ENCODE measurements at regions not wholly inside any gene's neighbourhood (a gene's known extent, or its start where the extent isn't known, plus 50 kb on each side); places are given as distances from the start of the nearest gene placed in this dataset.

DNA sequence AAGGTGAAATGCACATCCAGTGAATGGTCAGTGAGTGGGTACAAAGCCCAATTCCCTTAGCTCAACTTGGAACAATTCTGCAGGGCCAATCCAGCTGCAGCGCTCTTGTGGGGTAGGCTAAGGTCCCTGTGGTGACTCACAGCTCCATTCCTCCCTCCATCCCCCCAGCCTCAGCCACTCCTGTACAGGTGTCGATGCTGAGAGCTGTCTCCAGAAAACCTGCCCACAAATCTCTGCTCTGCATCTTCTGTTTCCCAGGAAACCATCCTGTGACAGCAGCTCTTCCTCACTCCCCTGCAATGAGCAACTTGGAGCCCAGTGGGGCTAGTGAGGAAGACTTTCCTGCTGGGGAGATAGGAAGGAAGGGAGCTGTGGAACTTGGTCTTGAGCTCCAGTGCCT lies 244.7 kb upstream of the GPR26 start:
- no peak for DNase-seq

DNA sequence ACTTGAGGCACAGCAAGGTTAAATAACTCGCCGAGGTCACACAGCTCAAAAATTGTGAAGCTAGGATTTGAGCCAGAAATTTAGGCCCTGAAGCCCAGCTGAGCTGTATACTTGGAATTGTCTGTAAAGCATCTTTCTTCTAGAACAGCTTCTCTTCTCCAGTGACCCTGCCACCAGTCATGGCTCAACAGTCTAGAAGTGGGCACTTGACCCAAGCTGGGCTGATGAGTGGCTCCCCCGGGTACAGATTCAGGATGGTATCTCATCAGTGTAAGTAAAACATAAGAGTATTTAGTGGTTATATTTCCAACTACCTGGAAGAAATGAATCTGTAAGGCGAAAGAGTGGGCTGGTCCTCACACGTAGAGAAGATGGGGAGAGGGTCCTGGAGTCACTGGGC lies 243.9 kb upstream of the GPR26 start:
- DNase-seq = no peak

DNA sequence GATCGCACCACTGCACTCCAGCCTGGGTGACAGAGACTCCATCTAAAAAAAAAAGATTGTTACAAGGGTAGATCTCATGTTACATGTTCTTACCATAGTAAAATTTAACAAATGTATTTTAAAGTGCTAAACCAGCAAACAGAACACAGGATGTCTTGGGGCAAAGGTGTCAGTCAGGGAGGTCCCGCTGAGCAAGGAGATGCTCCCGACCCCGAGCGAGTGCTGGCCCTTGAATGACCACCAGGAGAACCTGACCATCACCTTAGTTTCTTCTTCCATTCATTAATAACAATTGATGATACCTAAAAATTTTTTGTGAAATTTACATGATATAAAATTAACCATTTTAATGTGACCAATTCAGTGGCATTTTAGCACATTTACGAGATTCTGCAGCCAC lies 241.6 kb upstream of the GPR26 start:
- no peak for DNase-seq

DNA sequence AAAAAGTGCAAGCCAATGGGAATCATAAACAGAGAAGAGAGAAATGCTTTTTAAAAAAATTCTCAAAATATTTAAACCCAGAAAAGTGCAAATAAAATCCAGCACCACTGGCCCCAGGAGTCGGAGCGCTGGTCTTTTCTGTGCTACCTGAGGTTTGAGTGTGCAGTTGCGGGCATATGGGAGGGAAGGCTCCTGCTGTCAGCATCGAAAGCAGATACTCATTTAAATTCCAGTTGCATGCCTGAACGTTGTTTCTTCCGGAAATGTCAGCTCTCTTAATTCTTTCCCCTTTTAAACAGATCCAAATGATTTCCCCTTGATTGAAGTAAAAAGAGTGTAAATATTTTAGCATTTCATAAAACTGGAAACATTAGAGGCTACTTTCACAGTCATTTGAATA lies 240.5 kb upstream of the GPR26 start:
- no peak for DNase-seq

DNA sequence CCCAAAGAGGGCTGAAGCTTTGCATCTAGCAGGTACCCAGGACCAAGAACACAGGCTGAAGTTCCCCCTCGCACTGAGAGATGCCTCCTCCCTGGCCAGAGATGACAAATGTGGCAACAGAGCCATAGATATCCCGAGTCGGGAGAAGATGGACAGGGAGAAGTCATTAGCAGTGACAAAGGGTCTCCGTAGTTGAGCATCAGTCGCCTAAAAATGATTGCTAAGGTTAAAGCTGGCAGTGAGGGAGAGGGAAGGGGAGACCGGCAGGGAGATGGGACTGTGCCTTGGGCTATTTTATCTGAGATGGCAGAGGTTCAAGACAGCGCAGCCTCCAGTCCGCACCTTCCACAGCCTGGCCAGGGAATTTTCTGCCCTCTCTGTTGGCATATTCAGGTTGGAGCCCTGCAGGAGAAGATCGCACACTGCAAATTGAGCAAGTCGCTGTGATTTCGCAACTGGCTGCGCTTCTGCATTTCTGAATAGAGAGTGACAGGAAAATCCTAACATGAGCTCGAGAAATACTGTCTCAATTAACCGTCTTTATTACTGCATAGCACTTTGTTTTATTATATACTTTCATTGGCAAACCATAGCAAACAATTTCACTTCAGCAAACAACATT lies 238.9 kb upstream of the GPR26 start:
- no peak for DNase-seq

DNA sequence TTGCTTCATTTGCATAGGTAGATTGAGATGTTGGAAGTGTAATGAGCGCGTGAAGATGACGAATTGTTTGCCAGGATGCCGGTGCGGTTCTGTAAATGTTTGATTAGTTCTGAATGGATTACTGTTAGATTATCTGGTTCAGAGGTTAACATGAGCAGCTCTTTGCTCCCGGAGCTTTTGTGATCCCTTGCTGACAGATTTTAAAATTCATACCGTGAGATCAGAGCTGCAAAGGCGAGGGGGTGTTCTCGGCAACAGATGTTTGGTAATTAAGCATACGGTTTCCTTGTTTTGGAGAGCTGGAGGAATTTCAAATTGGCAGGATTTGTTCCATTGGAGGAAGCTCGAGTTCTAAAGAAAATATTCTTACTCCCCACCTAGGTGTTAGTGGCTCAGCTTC lies 237.8 kb upstream of the GPR26 start:
- DNase-seq = no peak

DNA sequence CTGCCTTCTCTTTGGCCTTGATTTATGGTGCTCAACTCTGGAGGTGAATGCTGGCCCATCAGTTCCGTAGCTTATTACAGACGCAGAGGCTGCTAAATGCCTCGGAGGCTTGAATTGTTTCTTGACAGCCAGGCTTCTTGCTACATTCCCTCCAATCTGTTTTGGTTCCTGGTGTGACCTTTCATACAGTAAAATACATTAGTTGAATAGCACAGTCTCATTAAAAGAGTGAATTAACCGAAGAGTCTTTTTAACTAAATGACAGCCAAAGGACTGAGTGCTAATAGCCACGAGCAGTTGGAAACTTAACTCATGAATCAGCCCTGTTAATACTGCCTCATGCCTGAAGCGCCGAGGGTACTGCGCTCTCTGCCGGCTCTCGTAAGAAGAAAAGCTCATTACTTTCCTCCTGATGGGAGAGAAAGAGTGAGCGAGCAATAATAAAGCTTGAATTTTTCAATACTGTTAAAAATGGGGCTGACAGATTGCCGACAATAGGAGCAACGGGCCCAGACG lies 236.4 kb upstream of the GPR26 start:
- DNase-seq = no peak

DNA sequence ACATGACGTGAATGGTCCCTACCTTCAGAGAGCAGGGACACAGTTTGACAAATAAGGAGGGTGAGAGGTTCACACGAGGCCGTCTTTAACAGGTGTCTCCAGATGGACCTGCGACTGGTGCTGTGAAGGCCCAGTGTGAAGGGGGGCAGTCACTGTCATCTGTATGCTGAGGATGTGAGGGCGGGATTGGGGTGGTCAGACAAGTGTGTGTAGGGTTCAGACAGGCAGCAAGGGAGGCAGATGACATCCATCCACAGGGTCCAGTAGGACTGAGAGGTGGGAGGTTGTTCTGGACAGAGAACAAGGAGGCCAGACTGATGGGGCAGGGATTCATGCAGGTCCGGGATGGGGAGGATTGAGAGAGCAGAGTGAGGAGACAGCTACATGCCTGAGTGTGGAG lies 232.6 kb upstream of the GPR26 start:
- no peak for DNase-seq

DNA sequence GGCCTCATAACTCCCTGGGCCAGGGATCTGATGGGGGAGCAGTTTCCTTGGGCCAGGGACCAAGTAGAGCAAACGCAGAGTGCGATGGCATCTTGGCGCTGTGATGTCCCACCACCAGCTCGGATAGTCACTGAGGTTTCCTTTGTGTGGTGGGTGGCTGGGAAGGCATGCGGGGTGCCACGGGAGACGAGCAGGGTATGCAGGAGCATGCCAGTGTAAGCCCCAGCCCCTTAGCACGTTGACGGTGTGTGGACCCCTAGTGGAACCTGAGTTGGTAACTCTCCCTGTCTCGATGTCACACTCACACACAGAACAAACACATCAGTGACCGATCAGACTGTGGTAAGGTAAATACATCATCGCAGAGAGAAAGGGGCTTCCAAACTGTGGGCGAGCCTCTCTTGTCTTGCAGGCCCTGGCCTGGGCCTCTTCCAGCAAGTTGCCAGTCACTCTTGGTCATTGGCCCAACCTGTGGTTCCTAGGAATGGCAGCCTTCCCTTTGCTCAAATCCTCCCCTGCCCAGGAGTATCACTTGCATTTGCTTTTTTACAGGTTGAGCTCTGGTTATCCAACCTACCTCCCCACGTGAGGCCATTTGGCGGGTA lies 231.6 kb upstream of the GPR26 start:
- DNase-seq = no peak

DNA sequence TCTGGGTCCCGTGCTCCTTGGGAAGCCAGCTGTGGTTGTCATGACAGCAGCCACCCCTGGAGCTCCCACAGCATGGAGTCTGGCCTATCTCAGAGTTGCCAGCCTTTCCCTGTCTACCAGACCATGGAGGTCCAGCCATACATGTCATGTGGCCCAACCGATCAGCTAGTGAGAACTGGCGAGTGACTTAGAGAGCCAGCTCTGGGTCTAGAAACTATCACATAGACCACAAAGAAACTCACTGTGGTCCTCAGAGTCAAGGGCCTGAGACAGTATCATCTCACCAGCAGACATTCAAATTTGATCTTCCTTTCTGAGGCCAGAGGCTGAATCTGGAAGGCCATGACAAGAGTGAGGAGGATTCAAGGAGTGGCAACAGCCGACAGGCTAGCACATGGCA lies 223.3 kb upstream of the GPR26 start:
- DNase-seq = no peak

DNA sequence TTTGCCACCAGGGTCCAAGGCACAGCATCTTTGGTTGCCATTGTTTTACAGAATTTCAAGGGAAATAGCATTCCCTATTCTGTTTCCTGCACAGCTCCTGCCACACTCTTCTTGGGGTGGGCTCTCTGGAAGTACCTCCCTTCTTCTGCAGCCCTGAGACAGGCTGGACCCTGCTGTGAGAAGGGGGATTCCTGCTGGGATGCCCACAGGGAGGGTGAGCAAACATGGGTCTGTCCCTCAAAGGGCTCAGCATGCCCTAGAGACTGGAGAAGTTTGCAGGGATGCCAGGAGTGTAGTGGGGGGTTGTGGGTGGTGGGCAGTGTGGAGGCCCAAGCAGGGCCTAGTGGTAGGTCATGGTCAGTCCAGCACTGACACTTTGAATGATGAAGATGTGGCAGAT lies 222.2 kb upstream of the GPR26 start:
- DNase-seq = no peak

DNA sequence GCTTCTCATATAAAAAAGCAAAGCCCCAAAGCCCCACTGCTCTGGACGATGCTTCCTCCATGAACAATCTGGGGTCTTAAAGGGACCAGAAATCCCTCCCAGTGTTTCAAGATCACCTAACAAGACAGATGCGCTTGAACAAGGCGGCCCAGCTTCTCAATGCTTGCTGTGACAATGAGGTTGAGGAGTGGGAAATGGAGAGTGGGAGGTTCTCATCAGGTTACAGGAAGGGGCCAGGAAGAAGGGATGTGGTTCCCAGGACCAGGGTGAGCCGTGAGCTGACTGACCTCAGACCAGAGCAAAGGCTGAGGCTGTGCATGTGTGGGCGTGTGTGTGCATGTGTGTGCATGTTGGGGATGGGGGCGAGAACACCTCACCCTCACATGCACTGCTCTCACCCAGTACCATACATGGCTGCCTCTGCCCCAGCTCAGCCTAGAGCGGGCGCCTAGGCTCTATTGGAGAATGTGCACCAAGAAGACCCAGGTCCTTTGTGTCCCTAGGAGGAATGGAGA lies 220.8 kb upstream of the GPR26 start:
- DNase-seq = no peak

DNA sequence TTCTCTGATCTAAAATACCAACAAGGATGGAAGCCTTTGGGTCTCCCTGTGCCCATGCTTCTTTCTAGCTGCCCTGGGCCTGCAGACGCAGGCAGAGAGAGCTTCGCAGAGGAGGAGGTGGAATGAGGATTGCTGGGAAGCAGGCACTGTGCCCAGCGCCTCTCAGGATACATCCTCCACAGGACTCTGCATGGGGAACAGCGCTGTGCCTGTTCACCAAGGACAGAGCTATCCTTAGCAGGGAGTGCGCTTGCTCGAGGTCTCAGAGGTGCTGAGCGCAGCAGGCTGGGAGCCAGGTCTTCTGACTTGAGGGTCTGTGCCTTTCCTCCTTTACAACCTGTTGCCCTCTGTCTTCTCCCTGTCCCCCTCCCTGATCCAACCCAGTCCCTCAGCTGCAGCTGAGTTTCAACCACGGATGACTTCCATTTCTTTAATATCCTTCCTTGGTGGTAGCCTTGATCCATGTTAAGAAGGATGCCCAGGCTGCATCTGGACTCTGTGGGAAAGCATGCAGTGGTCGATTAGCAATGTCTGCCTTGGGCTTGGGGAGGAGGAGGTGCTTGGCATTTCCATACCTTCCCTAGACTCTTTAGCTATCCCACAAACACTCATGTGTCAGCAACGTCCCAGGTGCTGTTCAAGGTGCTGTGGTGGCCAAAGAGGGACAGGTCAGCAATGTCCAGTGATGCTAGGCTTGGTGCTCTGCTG lies 219.6 kb upstream of the GPR26 start:
- no peak for DNase-seq

DNA sequence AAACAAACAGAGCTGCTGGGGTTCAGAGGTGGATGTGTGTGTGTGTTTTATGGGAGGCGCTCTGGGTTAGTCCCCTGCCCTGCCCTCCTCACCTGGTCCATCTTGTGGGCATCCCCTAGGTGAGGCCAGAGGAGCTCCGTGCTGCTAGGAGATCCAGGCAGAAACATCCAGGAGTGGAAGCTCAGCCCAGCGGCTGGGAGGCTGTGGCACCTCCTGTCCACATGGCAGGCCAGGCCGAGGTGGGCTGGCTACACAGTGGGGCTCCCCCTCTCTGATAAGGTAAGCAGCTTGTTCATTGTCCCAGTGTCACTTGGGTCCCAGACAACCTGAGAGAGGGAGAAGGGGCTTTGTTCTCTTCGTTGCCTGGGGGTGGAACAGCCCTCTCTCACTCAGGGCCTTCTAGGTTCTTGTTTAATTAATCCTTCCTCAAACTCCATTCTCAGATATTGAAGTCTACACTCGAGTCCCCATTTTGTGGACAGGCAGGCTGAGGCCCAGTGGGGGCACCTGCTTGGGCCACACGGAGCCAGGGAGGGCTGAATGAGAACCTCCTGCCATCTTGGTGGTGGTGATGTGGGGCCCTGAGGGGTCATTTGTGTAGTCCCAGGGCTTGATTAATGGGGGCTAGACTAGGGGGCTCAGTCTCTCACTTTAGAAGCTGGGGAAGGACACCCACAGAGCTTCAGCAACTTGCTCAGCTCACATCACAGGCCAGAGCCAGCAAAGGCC lies 216.8 kb upstream of the GPR26 start:
- no peak for DNase-seq

DNA sequence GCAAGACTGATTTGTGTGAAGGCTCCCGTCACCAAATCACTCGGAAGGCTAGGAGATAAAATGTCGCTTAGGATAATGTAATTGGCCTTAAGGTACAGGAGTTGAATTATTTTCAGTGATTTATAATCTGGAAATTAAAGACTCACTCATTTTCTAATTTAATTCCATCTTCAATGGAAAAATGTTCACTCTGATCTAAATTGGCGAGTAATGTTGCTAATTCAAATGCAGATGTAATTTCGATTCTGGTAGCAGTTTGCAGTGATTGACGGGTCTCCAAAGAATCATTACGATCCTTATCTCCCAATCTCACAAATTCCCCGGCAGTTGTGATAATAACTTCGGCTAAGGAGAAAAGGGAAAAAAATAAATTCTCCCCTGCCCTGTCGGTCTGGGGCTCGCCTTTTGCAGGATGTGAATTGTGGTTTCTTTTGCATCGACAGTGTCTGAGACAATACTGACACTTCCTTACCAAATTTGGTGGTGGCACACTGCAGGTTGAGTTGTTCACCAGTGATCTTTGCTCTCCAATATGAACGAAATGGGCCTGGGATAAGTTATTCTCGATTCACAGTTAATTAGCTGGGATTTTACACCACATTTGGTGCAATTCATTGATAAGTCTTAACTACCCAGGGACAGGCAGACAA lies 215.1 kb upstream of the GPR26 start:
- no peak for DNase-seq

DNA sequence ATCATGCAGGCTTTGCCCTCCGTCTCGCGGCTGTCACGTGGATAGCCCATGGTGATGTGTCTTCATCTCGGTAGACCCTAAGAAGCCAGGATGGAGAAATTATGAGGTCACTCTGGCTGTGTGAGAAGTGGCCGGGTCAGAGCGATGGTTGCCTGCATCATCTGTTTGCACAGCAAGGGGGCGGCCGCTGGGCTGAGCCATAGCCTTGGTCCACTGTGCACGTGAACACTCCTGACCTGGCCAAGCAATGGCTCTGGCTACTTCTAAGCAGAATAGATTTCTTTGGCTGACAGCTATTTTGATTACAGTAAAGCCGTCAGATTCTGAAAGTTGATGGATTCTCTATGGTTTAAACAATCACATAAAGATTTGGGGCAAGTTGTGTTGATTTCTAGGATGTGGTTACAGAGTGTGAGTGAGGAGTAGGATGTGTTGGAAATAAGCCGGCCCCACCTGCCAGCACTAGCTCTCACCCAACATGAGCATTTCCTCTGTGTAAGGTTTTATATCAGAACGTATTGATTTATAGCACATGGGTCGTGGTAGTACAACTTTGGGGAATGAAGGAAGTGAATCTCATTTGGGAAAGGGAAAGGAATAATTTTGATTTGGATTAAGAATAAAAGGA lies 214.4 kb upstream of the GPR26 start:
- DNase-seq = no peak

DNA sequence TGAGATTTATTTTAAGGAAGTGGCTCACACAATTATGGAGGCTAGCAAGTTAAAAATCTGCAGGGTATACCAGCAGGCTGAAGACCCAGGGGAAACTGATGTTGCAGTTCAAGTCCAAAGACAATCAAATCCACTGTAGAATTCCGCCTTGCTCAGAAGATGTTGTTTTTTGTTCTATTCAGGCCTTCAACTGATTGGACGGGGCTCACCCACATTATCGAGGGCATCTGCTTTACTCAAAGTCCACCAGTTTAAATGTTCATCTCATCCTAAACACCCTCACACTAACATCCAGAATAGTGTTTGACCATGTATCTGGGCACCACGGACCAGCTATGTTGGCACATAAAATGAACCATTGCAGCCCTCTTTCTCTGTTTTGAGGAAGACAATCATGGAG lies 211.2 kb upstream of the GPR26 start:
- no peak for DNase-seq

DNA sequence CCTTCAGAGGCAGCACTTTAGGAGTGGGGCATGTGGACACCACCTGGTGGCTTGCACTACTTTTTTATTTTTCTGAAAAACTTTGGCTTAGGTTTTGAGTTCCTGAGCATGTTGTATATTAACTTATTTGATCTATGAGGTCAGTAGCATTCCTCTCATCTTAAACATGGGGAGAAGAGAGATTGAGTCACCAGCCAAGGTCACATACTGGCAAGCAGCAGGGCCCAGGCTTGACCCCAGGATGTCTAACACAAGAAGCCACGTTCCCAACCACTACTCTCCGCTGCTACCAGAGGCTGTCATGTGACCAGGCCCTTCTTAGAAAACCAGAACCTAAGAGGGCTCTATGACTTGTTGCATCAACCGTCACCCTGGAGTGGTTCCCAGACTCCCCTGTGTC lies 210.3 kb upstream of the GPR26 start:
- DNase-seq = no peak

DNA sequence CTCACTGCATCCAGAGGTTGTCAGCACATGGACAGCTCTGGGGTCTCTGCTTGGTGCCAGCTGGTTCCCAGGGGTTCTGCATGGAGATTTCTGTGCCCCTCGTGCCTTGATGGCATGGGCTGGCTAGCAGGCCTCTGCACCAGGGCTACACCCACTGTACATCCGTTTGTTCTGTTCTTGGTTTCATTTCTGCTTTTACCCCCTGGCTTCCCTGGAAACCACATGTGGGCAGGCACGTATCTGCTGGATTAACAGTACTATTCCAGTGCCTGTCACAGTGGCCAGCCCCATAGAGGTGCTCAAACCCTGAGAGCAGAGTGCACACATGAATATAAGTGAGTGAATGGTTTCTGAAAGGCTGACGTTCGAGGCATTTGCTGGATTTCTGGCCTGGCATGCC lies 207.2 kb upstream of the GPR26 start:
- no peak for DNase-seq

DNA sequence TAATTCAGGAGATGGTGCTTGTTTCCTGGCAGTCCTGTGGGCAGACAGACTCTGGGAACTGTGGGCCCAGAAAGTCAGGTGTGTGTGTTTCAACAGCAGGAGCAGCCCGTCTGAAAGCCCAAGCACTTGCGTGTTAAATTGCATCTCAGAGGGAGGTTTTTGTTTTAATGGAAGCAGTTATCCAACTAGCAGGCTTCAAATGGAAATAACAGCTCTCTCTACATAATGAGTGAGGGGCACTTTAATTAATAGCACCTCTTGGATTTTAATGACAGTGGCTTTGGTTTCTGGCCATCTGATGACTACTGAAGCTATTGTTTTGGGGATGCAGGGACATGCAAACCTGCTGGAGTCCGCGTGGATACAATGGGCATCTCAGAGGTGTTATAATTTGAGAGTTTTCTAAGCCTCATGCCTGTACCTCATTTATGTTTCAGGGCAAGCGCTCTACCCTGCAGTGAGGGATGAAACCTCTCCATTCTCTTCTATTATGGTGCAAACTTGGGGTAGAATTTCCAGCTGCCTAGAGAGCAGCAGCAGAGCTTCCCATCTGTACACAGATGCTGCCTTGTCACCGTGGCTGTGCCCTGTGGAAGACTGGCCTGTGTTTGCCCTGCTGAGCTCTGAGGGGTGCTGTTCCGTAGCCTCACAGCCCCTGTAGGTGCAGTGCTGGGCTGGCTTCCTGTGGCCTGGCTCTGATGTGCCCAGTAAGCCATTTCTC lies 206.6 kb upstream of the GPR26 start:
- no peak for DNase-seq

DNA sequence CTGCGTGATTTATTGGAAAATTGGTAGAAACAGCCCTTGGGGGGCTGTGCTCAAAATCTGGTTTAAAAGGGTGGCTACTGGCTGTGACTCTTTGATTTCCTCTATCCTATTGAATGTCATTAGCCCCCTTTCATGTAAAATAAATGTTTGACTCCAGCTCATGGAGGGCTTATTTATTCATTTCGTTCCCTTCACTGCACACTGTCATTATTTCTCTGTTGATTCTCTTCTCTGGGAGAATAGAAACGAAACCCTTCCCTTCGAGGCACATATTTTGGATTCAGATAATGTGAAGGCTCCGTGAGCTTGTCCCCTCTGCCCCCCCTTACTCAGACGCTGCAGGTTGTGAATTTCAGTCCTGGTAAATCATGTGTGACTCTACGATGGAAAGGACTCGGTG lies 203.9 kb upstream of the GPR26 start:
- no peak for DNase-seq

DNA sequence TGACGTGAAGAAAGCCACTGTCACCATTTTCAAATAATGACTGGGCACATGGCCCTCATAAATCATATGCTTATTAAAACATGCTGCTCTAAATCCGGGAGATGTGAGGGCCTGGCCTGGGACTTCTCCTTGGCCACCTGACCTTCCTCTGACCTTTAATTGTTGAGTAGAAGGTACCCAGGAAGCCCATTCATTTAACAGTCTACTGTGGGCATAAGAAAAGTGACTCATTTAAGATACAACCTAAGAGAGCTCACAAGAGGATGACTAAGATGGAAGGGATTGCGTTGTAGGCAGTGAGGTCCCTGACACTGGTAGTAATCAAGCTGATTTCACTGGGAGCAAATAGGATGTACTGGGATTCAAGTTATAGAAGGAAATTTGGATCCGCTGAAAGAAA lies 203.4 kb upstream of the GPR26 start:
- DNase-seq = no peak
